Iris pigment epithelial cell (primary cell): ENCODE measurements at regions not wholly inside any gene's neighbourhood (a gene's known extent, or its start where the extent isn't known, plus 50 kb on each side); places are given as distances from the start of the nearest gene placed in this dataset.

Experiments
- DNase-seq: peaks from one replicate; pipeline ENCODE4 v3.0.0-alpha.2; 2011; ENCODE audit warnings: low read depth

- DNase-seq, result no peak
Observed at GRCh38 chr3:95926904-95927501, 887.4 kb upstream of the EPHA6 start.

DNA sequence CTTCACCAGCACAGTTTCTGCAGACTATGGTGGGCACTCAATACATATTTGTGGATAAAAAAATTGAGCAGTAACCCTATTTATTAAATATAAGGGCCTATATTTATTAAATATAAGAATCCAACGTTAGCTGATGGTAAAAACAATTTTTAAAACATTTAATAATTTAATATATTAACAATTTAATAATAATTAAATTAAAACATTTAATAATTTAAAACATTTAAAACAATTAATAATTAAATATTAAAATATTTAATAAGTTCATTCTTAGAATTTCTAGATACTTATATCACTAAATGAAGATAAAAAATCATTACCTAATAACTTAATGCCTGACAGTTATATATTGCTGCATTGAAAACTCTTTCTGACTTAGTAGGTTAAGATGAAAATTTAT lies 880.2 kb upstream of the EPHA6 start:
- no peak for DNase-seq

- no peak for DNase-seq
Observed at GRCh38 chr3:95939235-95939809, 875.1 kb upstream of the EPHA6 start.

- DNase-seq, result no peak
Observed at GRCh38 chr3:95965704-95966336, 848.6 kb upstream of the EPHA6 start.

GRCh38 chr3:95971573-95971972 lies 842.8 kb upstream of the EPHA6 start:
- DNase-seq, result peak; percentile 6

- no peak for DNase-seq
Observed at GRCh38 chr3:95994338-95994737, 820.1 kb upstream of the EPHA6 start.

- DNase-seq, result no peak
Observed at GRCh38 chr3:96000966-96001365, 813.4 kb upstream of the EPHA6 start.

DNA sequence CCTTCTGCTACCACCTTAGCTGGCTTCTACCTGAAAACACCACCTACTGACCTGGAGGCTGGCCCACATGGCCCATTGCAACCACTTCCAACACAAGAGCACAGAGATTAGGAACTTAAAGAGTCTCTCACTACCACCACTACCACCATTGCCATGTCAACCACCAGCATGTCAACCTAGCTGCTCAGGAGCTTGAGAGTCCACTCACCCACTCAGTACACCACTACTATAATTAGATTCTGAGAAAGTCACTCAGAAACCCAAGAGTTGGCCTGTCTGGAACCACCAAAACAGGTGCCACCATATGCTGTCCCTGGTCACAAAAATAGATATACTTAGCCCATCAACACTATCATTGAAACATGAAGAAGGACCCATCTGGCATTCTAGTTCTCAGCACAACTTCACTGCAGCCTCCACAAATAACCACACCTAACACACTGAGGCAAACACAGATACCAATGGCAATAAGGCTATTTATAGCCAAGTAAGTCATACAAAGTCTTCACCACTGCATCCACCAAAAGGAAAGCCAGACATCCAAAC lies 806.7 kb upstream of the EPHA6 start:
- no peak for DNase-seq

GRCh38 chr3:96012939-96013338 lies 801.5 kb upstream of the EPHA6 start:
- DNase-seq, result no peak

- DNase-seq, result no peak
Observed at GRCh38 chr3:96017556-96017955, 796.8 kb upstream of the EPHA6 start.

DNA sequence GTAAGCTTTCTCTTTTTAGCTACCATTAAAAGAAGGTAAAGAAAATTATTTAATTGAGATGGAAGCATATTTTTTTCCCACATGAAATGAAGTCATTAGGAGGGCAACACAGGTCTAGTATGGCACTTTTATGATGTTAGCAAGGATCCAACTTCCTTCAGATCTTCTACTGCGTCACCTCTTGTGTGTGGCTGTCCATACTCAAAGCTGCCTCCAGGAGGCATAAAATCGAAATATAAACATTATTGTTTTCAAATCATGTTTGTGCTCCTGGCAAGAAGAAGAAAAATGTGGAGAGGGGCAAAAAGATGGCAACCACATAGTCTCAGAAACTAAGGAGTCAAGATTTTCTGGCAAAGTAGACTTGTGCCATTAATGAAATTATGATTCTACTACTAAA lies 791.7 kb upstream of the EPHA6 start:
- DNase-seq, result no peak

DNA sequence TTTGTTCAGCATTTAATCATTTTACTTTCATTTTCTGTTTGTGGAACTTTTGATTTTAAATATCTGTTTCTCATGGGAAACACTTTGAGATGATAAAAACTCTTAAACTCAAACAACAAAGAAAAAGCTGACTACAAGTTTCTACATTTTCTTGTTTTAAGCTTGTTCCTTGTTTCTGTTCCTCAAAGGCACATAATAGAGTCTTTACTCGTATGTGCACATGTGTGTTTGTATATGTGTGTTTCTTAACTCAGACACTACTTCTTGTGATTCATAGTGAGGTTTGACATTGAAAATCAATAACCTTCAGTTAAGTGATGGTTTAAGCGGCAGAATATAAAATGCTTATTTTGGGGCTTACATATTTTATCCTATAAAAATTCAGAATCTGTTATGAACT lies 786.7 kb upstream of the EPHA6 start:
- no peak for DNase-seq

- DNase-seq, result no peak
Observed at GRCh38 chr3:96039632-96040031, 774.8 kb upstream of the EPHA6 start.

GRCh38 chr3:96059301-96059700 lies 755.1 kb upstream of the EPHA6 start:
- DNase-seq, result no peak

DNA sequence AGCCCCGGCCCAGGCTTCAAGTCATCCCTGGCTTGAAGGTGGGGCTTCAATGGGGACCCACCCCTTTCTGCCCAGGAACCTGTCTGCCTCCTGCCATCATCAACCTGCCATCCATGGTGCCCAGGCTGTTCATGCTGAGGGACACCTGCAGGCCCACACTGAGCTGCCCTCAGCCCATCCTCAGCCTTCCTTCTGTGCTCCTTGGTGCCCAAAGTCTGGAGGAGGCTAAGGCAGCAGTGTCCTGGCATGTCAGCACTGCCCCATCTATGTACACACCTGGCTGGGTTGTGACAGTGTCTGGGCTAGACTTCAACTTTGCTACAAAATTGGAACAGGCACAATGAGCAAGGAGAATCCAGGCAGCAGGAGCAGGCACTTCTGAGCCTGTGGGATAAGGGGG lies 745.3 kb upstream of the EPHA6 start:
- DNase-seq, result no peak

GRCh38 chr3:96070678-96071077 lies 743.7 kb upstream of the EPHA6 start:
- DNase-seq, result no peak

DNA sequence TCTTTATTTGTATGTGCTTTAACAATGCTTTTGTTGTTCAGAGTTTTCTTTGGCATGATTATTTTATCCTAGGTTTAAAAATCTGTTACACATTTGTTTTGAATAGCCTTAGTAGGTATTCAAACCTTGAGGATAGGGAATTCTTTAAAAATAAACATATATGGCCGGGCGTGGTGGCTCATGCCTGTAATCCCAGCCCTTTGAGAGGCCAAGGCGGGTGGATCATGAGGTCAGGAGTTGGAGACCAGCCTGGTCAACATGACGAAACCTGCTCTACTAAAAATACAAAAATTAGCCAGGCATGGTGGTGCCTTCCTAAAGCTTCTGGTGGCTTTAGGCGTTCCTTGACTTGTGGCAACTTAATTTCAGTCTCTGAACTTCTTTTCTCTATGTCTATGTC lies 743.3 kb upstream of the EPHA6 start:
- no peak for DNase-seq

GRCh38 chr3:96072226-96072625 lies 742.2 kb upstream of the EPHA6 start:
- DNase-seq, result no peak

- no peak for DNase-seq
Observed at GRCh38 chr3:96083610-96084009, 730.8 kb upstream of the EPHA6 start.

- no peak for DNase-seq
Observed at GRCh38 chr3:96086018-96086417, 728.4 kb upstream of the EPHA6 start.

DNA sequence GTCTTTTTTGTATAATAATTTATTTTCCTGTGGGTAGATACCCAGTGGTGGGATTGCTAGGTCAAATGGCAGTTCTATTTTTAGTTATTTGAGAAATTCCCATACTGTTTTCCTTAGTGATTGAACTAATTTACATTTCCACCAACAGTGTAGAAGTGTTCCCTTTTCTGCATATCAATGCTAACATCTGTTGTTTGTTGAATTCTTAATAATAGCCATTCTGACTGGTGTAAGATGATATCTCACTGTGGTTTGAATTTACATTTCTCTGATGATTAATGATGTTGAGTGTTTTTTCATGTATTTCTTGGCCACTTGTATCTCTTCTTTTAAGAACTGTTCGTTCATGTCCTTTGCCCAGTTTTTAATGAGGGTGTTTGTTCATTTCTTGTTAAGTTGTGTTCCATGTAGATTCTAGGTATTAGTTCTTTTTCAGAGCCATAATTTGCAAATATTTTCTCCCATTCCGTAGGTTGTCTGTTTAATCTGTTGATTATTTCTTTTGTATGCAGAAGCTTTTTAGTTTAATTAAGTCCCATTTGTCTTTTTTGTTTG lies 713.3 kb upstream of the EPHA6 start:
- DNase-seq, result no peak

- DNase-seq, result no peak
Observed at GRCh38 chr3:96106701-96107100, 707.7 kb upstream of the EPHA6 start.
